CD4-positive, alpha-beta T cell (primary cell): ENCODE measurements at regions not wholly inside any gene's neighbourhood (a gene's known extent, or its start where the extent isn't known, plus 50 kb on each side); places are given as distances from the start of the nearest gene placed in this dataset.

ENCODE experiments used
- ATAC-seq: fragments of 200-7000 bp; cut with Tn5 transposase; one replicate; pipeline ENCODE4 v1.10.0; 2022; ENCODE audit warnings: mild to moderate bottlenecking; ENCODE audit not compliant: poor library complexity
- CTCF ChIA-PET: fragments of 350-600 bp; sonication (Branson Sonifier 250); formaldehyde crosslinking; loops from one replicate; lab custom pipeline; 2021; ENCODE audit warnings: antibody characterized with exemption, inconsistent platforms; lab: Charles Lee
- POLR2A ChIA-PET: fragments of 350-600 bp; sonication (Branson Sonifier 250); formaldehyde crosslinking; loops from one replicate; lab custom pipeline; 2021; ENCODE audit warnings: antibody characterized with exemption, inconsistent platforms; lab: Charles Lee
- DNase-seq, 14 experiments: peaks; one replicate each; pipeline ENCODE4 v3.0.0-alpha.2; 2013 to 2020; ENCODE audit warnings: mixed read lengths in 2 of 14
- H3K27ac ChIP-seq, 2 donors: one replicate each; pipeline versions ENCODE4 v1.5.1 to v1.7.0; 2013; ENCODE audit warnings: low read length in 2 of 2, low read depth in 1 of 2, mild to moderate bottlenecking in 1 of 2
- H3K27me3 ChIP-seq, 2 experiments: 1 replicate in 1 of 2; 2 replicates in 1 of 2; pipeline versions ENCODE4 v1.6.1 to v1.7.0; 2013; ENCODE audit warnings: low read length in 2 of 2, control low read depth in 1 of 2, mild to moderate bottlenecking in 1 of 2, moderate library complexity in 1 of 2; ENCODE audit not compliant: insufficient read depth in 2 of 2, control insufficient read depth in 1 of 2
- H3K36me3 ChIP-seq: one replicate; pipeline ENCODE4 v1.6.1; 2013; ENCODE audit warnings: low read length, control low read depth; ENCODE audit not compliant: insufficient read depth
- H3K4me1 ChIP-seq: one replicate; pipeline ENCODE4 v1.6.1; 2013; ENCODE audit warnings: low read length, control low read depth; ENCODE audit not compliant: insufficient read depth
- H3K4me3 ChIP-seq: one replicate; pipeline ENCODE4 v1.5.1; 2013; ENCODE audit warnings: mild to moderate bottlenecking, low read length, moderate library complexity
- H3K9me3 ChIP-seq, 2 experiments: 1 replicate in 1 of 2; 2 replicates in 1 of 2; pipeline versions ENCODE4 v1.6.1 to v1.7.0; 2013; ENCODE audit warnings: low read length in 2 of 2, mild to moderate bottlenecking in 2 of 2, control low read depth in 1 of 2, moderate library complexity in 1 of 2; ENCODE audit not compliant: control insufficient read depth in 1 of 2, insufficient read depth in 1 of 2
- H3K27ac Mint-ChIP-seq: one replicate; pipeline ENCODE4 v1.8.0; 2020; ENCODE audit warnings: mixed read lengths
- H3K27me3 Mint-ChIP-seq: one replicate; pipeline ENCODE4 v1.8.0; 2021; ENCODE audit warnings: mixed read lengths
- H3K36me3 Mint-ChIP-seq: one replicate; pipeline ENCODE4 v1.8.0; 2021; ENCODE audit warnings: low read depth, mixed read lengths
- H3K4me1 Mint-ChIP-seq: one replicate; pipeline ENCODE4 v1.8.0; 2021; ENCODE audit warnings: low read depth, mixed read lengths
- H3K4me3 Mint-ChIP-seq: one replicate; pipeline ENCODE4 v1.8.0; 2020; ENCODE audit warnings: mild to moderate bottlenecking, mixed read lengths
- H3K9me3 Mint-ChIP-seq: one replicate; pipeline ENCODE4 v1.8.0; 2020; ENCODE audit warnings: mixed read lengths
- CTCF ChIP-seq: fragments of 200-600 bp; IDR thresholded peaks from one replicate; pipeline ENCODE4 v1.8.0; 2022; ENCODE audit warnings: antibody characterized with exemption, mild to moderate bottlenecking
- intact Hi-C, 2 experiments: fragments of 100-400 bp; cut with DNase I in 1 of 2; cut with micrococcal nuclease in 1 of 2; formaldehyde crosslinking; loops; one replicate each; pipeline versions ENCODE4 v1.15.1 to v1.9.0; 2023 to 2025; cut with DNase I, micrococcal nuclease

DNA sequence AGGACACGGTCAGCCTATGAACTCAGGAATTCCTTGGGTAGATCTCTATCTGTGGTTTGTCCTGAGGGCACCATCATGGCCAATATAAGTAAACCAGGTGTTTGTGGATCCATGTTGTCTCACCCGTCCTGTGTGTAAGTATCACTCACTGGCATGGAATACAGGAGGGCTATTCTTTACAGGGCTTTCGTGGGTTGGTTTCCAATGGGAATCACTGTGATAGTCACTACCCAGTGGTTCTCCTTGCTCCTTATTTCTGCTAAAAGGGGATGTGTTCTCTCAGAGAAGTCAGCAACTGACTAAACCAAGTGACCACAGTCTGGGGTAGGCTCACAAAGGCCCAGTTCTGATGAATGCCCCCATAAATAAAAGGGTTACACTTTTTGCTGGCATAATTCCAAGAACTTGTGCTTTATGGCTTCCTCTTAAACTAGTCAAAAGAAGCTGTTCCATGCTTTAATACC is 236.7 kb upstream of the JADE1 start:
- no peak for TF ChIP-seq CTCF
- Histone ChIP-seq H3K36me3 (no peaks in the 10 kb centered on the region), H3K27me3 (peaks cover 0 to 3% of the 10 kb centered on the region in 2 experiments), H3K27ac (no peak overlapping the region), H3K4me1 (no peaks in the 10 kb centered on the region), H3K4me3 (no peak overlapping the region), H3K9me3 (no peaks in the 10 kb centered on the region)
- no peak overlapping the region for H3K27ac Mint-ChIP-seq
- ChIA-PET POLR2A (no interaction called here), CTCF (no interaction called here)
- no peaks in the 10 kb centered on the region for H3K9me3 Mint-ChIP-seq
- no peaks in the 10 kb centered on the region for H3K4me1 Mint-ChIP-seq
- no peak for DNase-seq
- ATAC-seq = no peak
- no peak overlapping the region for H3K4me3 Mint-ChIP-seq
- H3K36me3 Mint-ChIP-seq = no peaks in the 10 kb centered on the region
- intact Hi-C loops = loop anchor here (5.0 to 10.0 kb wide), 4 partner anchors 232 to 378 kb away; partner anchors contain the start of gene JADE1 (in 1 of the 2)
- H3K27me3 Mint-ChIP-seq = peaks cover 26% of the 10 kb centered on the region

DNA sequence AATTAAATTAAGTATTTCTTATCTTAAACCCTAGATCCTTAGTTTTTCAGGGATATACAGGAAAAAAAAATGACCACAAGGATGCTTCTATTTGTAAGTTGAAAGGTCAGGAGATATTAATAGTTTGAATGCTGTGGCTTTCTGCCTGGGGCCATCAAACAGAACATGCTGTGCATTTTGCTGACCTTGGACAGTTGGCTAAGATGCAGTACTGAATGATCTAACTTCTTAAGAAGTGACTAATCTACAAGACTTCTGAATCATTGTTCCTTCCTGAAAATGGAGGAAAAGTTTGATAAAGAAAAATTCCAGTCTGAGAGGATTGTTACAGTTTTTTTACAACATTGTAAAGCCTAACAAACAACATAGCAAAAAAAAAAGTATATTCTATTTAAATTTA is 237.8 kb upstream of the JADE1 start:
- Mint-ChIP-seq H3K27ac (no peak overlapping the region), H3K36me3 (no peaks in the 10 kb centered on the region), H3K9me3 (no peaks in the 10 kb centered on the region), H3K27me3 (peaks cover 26% of the 10 kb centered on the region), H3K4me1 (no peaks in the 10 kb centered on the region), H3K4me3 (no peak overlapping the region)
- TF ChIP-seq CTCF = no peak
- Histone ChIP-seq H3K27ac (no peak overlapping the region), H3K27me3 (peaks cover 0 to 3% of the 10 kb centered on the region in 2 experiments), H3K36me3 (no peaks in the 10 kb centered on the region), H3K4me1 (no peaks in the 10 kb centered on the region), H3K9me3 (no peaks in the 10 kb centered on the region), H3K4me3 (no peak overlapping the region)
- intact Hi-C loops = loop anchor here (5.0 to 10.0 kb wide), 4 partner anchors 233 to 377 kb away; partner anchors contain the start of gene JADE1 (in 1 of the 2)
- ATAC-seq = no peak
- POLR2A ChIA-PET = no interaction called here
- CTCF ChIA-PET = no interaction called here
- peak in 2 of 14 experiments; percentile 14 to 28 for DNase-seq

DNA sequence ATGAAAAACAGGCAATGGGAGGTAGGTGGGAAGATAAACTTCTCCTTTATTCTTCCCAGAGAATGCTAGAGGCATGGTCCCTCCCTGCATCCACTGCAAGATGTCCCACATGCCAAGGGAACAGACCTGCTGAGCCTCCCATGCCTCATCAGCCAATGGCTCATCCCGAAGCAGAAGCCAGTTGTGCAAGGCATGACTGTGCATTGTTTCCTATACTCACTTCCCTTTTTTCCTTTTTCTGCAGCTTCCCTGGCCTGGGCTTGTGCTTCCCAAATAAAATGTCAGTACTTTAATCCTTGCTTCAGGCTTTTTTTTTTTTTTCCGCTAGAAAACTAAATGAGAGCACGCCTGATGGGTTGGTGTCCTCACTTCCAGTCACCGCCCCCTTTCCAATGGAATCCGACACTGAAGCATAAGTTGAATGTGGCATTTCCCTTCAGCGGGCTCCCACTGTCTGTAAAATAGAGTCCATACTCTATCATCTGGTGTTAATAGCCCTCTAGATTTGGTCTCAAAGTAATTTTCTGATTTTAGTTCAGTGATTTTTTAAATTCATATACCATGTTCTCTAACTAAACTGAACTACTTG is 239.0 kb upstream of the JADE1 start:
- Mint-ChIP-seq H3K27ac (no peak overlapping the region), H3K9me3 (no peaks in the 10 kb centered on the region), H3K36me3 (no peaks in the 10 kb centered on the region), H3K4me1 (no peaks in the 10 kb centered on the region), H3K4me3 (no peak overlapping the region), H3K27me3 (peaks cover 30% of the 10 kb centered on the region)
- POLR2A ChIA-PET = no interaction called here
- Histone ChIP-seq H3K27ac (no peak overlapping the region), H3K4me3 (no peak overlapping the region), H3K36me3 (no peaks in the 10 kb centered on the region), H3K9me3 (no peaks in the 10 kb centered on the region), H3K4me1 (no peaks in the 10 kb centered on the region), H3K27me3 (peaks cover 0 to 3% of the 10 kb centered on the region in 2 experiments)
- no peak for TF ChIP-seq CTCF
- DNase-seq (peak in 2 of 14 experiments; percentile 36 to 54), ATAC-seq (no peak)
- CTCF ChIA-PET = no interaction called here
- intact Hi-C loops = loop anchor here (5.0 to 10.0 kb wide), 4 partner anchors 234 to 376 kb away; partner anchors contain the start of gene JADE1 (in 1 of the 2)
